ENCODE measurements at regions not wholly inside any gene's neighbourhood (a gene's known extent, or its start where the extent isn't known, plus 50 kb on each side); places are given as distances from the start of the nearest gene placed in this dataset.

DNA sequence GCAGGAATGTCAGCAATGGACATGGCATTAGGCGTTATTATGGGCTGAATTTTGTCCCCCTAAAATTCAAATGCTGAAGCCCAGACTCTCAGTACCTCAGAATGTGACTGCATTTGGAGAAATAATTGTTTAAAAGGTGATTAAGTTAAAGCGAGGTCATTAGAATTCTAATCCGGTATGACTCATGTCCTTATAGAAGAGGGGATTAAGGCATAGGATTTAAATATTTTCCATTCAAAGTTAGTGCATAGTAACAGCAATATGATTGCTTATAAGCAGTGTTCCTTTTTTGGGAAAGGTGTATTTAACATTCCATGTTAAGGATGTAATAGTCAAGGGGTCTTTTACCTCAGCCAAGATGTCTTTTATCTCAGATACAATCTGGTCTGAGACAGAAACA lies 95.5 kb downstream of the NHLRC3 start:
- no peak overlapping the region for H3K4me3 ChIP-seq (ENCODE audit: low read depth in 2 of 2, low read length in 2 of 2)
- TF ChIP-seq SIN3A (IDR thresholded peaks at IDR 0.05; ENCODE audit: borderline replicate concordance, insufficient read depth, low read depth, low read length) (no peak), POLR2AphosphoS5 (IDR thresholded peaks at IDR 0.05; ENCODE audit: low read depth, low read length) (no peak), TCF7L2 (IDR thresholded peaks at IDR 0.05; ENCODE audit: low read depth, low read length) (no peak)
- TF ChIP-seq, protein P1, sequence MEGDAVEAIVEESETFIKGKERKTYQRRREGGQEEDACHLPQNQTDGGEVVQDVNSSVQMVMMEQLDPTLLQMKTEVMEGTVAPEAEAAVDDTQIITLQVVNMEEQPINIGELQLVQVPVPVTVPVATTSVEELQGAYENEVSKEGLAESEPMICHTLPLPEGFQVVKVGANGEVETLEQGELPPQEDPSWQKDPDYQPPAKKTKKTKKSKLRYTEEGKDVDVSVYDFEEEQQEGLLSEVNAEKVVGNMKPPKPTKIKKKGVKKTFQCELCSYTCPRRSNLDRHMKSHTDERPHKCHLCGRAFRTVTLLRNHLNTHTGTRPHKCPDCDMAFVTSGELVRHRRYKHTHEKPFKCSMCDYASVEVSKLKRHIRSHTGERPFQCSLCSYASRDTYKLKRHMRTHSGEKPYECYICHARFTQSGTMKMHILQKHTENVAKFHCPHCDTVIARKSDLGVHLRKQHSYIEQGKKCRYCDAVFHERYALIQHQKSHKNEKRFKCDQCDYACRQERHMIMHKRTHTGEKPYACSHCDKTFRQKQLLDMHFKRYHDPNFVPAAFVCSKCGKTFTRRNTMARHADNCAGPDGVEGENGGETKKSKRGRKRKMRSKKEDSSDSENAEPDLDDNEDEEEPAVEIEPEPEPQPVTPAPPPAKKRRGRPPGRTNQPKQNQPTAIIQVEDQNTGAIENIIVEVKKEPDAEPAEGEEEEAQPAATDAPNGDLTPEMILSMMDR (IDR thresholded peaks at IDR 0.05), result no peak
- TF ChIP-seq, protein P2, sequence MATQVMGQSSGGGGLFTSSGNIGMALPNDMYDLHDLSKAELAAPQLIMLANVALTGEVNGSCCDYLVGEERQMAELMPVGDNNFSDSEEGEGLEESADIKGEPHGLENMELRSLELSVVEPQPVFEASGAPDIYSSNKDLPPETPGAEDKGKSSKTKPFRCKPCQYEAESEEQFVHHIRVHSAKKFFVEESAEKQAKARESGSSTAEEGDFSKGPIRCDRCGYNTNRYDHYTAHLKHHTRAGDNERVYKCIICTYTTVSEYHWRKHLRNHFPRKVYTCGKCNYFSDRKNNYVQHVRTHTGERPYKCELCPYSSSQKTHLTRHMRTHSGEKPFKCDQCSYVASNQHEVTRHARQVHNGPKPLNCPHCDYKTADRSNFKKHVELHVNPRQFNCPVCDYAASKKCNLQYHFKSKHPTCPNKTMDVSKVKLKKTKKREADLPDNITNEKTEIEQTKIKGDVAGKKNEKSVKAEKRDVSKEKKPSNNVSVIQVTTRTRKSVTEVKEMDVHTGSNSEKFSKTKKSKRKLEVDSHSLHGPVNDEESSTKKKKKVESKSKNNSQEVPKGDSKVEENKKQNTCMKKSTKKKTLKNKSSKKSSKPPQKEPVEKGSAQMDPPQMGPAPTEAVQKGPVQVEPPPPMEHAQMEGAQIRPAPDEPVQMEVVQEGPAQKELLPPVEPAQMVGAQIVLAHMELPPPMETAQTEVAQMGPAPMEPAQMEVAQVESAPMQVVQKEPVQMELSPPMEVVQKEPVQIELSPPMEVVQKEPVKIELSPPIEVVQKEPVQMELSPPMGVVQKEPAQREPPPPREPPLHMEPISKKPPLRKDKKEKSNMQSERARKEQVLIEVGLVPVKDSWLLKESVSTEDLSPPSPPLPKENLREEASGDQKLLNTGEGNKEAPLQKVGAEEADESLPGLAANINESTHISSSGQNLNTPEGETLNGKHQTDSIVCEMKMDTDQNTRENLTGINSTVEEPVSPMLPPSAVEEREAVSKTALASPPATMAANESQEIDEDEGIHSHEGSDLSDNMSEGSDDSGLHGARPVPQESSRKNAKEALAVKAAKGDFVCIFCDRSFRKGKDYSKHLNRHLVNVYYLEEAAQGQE (IDR thresholded peaks at IDR 0.05; ENCODE audit: insufficient read depth in 1 of 2, low read depth in 2 of 2, low read length in 1 of 2), result no peak
- H3K9me3 ChIP-seq (ENCODE audit: control insufficient read depth, insufficient read depth, low read depth, low read length), result no peaks in the 10 kb centered on the region
- POLR2A ChIA-PET, result no interaction called here
- H3K4me1 ChIP-seq (ENCODE audit: control insufficient read depth, insufficient read depth, low read length), result no peaks in the 10 kb centered on the region
- ATAC-seq (no peak), DNase-seq (ENCODE audit: low read depth, low spot score) (no peak)
- intact Hi-C loops (cut with micrococcal nuclease; ENCODE audit: unreplicated experiment), result no loop called here
- no TSS peak for BruUV-seq (replicated peaks)
- CTCF ChIA-PET, result no interaction called here
- H3K36me3 ChIP-seq (ENCODE audit: control insufficient read depth, insufficient read depth, low read length), result no peaks in the 10 kb centered on the region
- no peak overlapping the region for H3K27ac ChIP-seq (ENCODE audit: low read length)
- in situ Hi-C loops (cut with HindIII; ENCODE audit: low pct_unique_long_range_greater_than_20kb, low sequenced_read_pairs), result no loop called here
- no peaks in the 10 kb centered on the region for H3K27me3 ChIP-seq (ENCODE audit: control insufficient read depth, insufficient read depth, low read length)

DNA sequence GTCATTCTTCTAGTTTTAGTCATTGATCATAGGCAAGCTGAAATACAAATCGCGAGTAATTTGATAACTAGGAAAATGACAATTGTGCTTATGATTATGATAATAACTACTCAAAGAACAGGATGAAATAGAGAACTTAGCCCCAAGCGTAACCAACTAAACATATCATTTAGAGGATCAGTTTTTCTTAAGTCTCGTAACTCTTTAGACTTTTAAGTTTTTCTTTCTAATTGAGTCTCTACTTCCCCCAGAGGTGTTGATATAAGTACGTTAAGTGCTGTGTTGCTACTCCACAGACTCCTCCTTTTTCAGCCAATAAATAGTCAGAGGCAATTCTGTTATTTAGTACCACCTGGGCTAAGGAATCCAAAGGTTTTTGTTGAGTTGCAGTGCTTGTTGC lies 96.3 kb downstream of the NHLRC3 start:
- intact Hi-C loops (cut with micrococcal nuclease; ENCODE audit: unreplicated experiment), result no loop called here
- in situ Hi-C loops (cut with HindIII; ENCODE audit: low pct_unique_long_range_greater_than_20kb, low sequenced_read_pairs), result no loop called here
- TF ChIP-seq, protein P1 (IDR thresholded peaks at IDR 0.05), result no peak
- no peak for TF ChIP-seq SIN3A (IDR thresholded peaks at IDR 0.05; ENCODE audit: borderline replicate concordance, insufficient read depth, low read depth, low read length)
- no peak for TF ChIP-seq POLR2AphosphoS5 (IDR thresholded peaks at IDR 0.05; ENCODE audit: low read depth, low read length)
- no peak for TF ChIP-seq TCF7L2 (IDR thresholded peaks at IDR 0.05; ENCODE audit: low read depth, low read length)
- TF ChIP-seq, protein P2 (IDR thresholded peaks at IDR 0.05; ENCODE audit: insufficient read depth in 1 of 2, low read depth in 2 of 2, low read length in 1 of 2), result no peak
- Histone ChIP-seq H3K4me3 (ENCODE audit: low read depth in 2 of 2, low read length in 2 of 2) (no peak overlapping the region), H3K9me3 (ENCODE audit: control insufficient read depth, insufficient read depth, low read depth, low read length) (no peaks in the 10 kb centered on the region), H3K4me1 (ENCODE audit: control insufficient read depth, insufficient read depth, low read length) (no peaks in the 10 kb centered on the region), H3K27me3 (ENCODE audit: control insufficient read depth, insufficient read depth, low read length) (no peaks in the 10 kb centered on the region), H3K27ac (ENCODE audit: low read length) (no peak overlapping the region), H3K36me3 (ENCODE audit: control insufficient read depth, insufficient read depth, low read length) (no peaks in the 10 kb centered on the region)
- DNase-seq (ENCODE audit: low read depth, low spot score) (no peak), ATAC-seq (no peak)
- CTCF ChIA-PET, result no interaction called here
- POLR2A ChIA-PET, result interaction anchor here (0.7 kb wide), 1 partner anchor 372 kb away, joined by 3 read pairs; no protein-coding TSS in a partner anchor
- BruUV-seq (replicated peaks), result no TSS peak
